ENCODE measurements at regions not wholly inside any gene's neighbourhood (a gene's known extent, or its start where the extent isn't known, plus 50 kb on each side); places are given as distances from the start of the nearest gene placed in this dataset.

DNA sequence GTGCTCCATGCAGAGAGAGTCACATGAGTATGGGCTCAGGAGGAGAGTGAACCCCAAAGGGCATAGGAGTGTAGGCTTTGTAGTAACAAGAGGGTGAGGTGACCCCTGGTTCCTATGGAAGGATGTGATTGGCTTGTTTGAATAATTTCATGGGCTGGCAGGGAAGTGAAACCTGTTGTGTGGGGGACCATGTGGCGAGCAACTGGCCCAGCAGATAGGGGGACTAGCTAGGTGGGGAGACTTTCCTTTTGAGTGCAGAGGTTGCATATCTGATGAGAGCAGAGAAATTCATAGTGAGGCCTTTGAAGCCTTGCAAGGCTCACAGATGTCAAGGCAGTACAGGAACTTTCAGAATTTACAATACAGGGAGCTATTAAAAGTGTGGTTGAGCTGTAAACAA is 247.9 kb upstream of the SLC35B3 start:
- 89% methylated on average over 1 of the region's 1 CpG for WGBS (ENCODE audit: insufficient coverage)
- Histone ChIP-seq H3K36me3 (ENCODE audit: control insufficient read depth, insufficient read depth, low read length) (no peaks in the 10 kb centered on the region), H3K4me3 (ENCODE audit: low read depth, low read length) (no peak overlapping the region), H3K27ac (ENCODE audit: low read depth, low read length) (no peak overlapping the region), H3K4me1 (ENCODE audit: control insufficient read depth, insufficient read depth, low read length) (no peaks in the 10 kb centered on the region), H3K27me3 (ENCODE audit: control insufficient read depth, insufficient read depth, low read length) (no peaks in the 10 kb centered on the region), H3K9me3 (ENCODE audit: control insufficient read depth, insufficient read depth, low read length) (no peaks in the 10 kb centered on the region)
- DNase-seq (ENCODE audit: low read depth in 4 of 6, low spot score in 6 of 6), result no peak

DNA sequence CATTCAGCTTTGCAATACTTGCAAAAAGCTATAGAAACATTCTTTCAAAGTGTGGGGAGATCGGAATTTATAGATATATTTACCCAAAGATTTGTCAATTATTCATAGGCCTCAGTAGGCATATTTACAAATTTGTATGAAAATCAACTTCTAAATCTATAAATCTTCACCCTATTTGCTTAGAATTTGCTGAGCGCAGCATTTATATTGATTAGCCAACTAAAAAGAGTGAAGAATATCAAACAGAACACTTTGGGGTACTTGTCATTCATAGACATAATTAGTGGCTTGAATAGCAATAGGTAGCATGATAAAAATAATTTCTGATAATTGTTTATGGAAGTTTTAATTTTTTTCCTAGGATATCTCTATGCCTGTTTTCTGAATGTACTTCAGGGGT is 244.5 kb upstream of the SLC35B3 start:
- no peak overlapping the region for H3K4me3 ChIP-seq (ENCODE audit: low read depth, low read length)
- H3K9me3 ChIP-seq (ENCODE audit: control insufficient read depth, insufficient read depth, low read length), result no peaks in the 10 kb centered on the region
- DNase-seq (ENCODE audit: low read depth in 4 of 6, low spot score in 6 of 6), result no peak
- H3K27me3 ChIP-seq (ENCODE audit: control insufficient read depth, insufficient read depth, low read length), result no peaks in the 10 kb centered on the region
- WGBS (ENCODE audit: insufficient coverage), result no CpG with 5 or more reads among the region's 2 CpGs
- no peaks in the 10 kb centered on the region for H3K4me1 ChIP-seq (ENCODE audit: control insufficient read depth, insufficient read depth, low read length)
- H3K36me3 ChIP-seq (ENCODE audit: control insufficient read depth, insufficient read depth, low read length), result no peaks in the 10 kb centered on the region
- no peak overlapping the region for H3K27ac ChIP-seq (ENCODE audit: low read depth, low read length)

DNA sequence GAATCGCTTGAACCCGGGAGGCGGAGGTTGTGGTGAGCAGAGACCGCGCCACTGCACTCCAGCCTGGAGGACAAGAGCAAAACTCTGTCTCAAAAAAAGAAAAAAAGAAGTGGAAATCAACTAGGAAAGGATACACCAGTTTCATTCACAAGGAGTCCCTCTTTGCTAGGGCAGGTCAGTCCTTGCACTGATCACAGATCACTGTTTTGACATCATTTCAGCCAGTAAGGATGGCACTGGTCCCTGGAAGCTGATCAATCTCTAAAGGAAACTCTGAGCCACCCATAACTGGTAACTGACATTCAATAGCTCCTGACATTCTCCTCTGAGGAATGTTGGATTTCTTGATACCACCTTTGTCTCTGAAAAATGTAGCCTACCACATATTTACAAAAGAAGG is 243.1 kb upstream of the SLC35B3 start:
- H3K4me1 ChIP-seq (ENCODE audit: control insufficient read depth, insufficient read depth, low read length), result no peaks in the 10 kb centered on the region
- no peak for DNase-seq (ENCODE audit: low read depth in 4 of 6, low spot score in 6 of 6)
- H3K4me3 ChIP-seq (ENCODE audit: low read depth, low read length), result no peak overlapping the region
- no peaks in the 10 kb centered on the region for H3K27me3 ChIP-seq (ENCODE audit: control insufficient read depth, insufficient read depth, low read length)
- 96% methylated on average over 5 of the region's 5 CpGs for WGBS (ENCODE audit: insufficient coverage)
- no peaks in the 10 kb centered on the region for H3K36me3 ChIP-seq (ENCODE audit: control insufficient read depth, insufficient read depth, low read length)
- no peak overlapping the region for H3K27ac ChIP-seq (ENCODE audit: low read depth, low read length)
- no peaks in the 10 kb centered on the region for H3K9me3 ChIP-seq (ENCODE audit: control insufficient read depth, insufficient read depth, low read length)

DNA sequence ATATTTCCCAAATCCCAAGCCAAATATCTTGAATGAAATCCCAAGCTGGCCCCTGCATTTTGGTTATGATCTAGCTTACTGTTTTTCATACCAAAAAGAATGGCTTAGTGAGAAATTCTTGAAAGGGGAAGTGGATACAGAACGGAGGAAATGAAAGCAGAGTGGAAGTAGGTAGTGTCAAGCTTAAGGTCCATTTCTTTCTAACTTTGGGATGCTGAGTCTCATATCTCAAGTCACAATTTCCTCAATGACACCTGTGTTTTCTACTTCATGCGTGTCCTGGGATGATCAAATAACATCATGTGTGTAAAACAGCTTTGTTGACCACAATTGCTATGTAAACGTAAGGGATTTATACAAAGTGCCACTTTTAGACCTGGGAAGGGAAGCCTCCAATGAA is 238.8 kb upstream of the SLC35B3 start:
- 100% methylated on average over 1 of the region's 3 CpGs for WGBS (ENCODE audit: insufficient coverage)
- no peaks in the 10 kb centered on the region for H3K4me1 ChIP-seq (ENCODE audit: control insufficient read depth, insufficient read depth, low read length)
- no peaks in the 10 kb centered on the region for H3K9me3 ChIP-seq (ENCODE audit: control insufficient read depth, insufficient read depth, low read length)
- DNase-seq (ENCODE audit: low read depth in 4 of 6, low spot score in 6 of 6), result no peak
- no peaks in the 10 kb centered on the region for H3K27me3 ChIP-seq (ENCODE audit: control insufficient read depth, insufficient read depth, low read length)
- H3K4me3 ChIP-seq (ENCODE audit: low read depth, low read length), result no peak overlapping the region
- no peaks in the 10 kb centered on the region for H3K36me3 ChIP-seq (ENCODE audit: control insufficient read depth, insufficient read depth, low read length)
- H3K27ac ChIP-seq (ENCODE audit: low read depth, low read length), result no peak overlapping the region

DNA sequence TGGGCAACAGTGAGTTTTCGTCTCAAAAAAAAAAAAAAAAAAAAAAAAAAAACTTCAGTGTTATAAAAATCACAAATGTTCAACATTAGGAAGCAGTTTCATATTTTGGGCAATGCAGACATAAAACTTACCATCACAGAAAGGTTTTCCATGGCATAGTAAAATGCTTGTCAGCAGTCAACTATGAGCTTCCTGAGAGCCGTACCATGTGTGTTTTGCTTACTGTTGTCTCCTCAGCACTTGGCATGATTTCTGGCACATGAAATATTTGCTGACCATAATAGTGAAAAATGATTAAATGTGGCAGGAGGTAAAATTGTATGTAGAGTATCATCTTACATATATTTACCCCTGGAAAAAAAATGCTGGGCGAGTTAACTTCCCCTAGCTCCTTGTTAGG is 237.5 kb upstream of the SLC35B3 start:
- H3K27ac ChIP-seq (ENCODE audit: low read depth, low read length), result no peak overlapping the region
- WGBS (ENCODE audit: insufficient coverage), result 80% methylated on average over 1 of the region's 3 CpGs
- no peak overlapping the region for H3K4me3 ChIP-seq (ENCODE audit: low read depth, low read length)
- H3K27me3 ChIP-seq (ENCODE audit: control insufficient read depth, insufficient read depth, low read length), result no peaks in the 10 kb centered on the region
- H3K4me1 ChIP-seq (ENCODE audit: control insufficient read depth, insufficient read depth, low read length), result no peaks in the 10 kb centered on the region
- H3K36me3 ChIP-seq (ENCODE audit: control insufficient read depth, insufficient read depth, low read length), result no peaks in the 10 kb centered on the region
- DNase-seq (ENCODE audit: low read depth in 4 of 6, low spot score in 6 of 6), result no peak
- H3K9me3 ChIP-seq (ENCODE audit: control insufficient read depth, insufficient read depth, low read length), result no peaks in the 10 kb centered on the region

DNA sequence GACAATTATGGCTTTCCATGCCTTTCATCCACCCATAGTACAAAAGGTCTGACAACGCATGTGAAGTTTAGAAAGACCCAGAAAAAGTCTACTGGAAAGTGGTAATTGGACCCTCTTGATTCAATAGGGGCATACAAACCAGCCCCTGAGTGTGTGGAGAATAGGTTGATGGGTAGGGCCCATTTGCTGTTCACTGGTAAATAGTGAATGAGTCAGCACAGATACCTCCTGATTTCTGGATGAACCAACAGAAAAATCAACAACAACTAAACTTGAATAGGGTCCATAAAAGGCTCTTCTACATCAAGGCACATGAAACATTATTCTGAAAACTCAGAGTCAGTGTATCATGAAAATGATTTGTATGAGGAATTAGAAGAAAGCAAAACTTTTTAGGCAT is 235.4 kb upstream of the SLC35B3 start:
- no peaks in the 10 kb centered on the region for H3K27me3 ChIP-seq (ENCODE audit: control insufficient read depth, insufficient read depth, low read length)
- H3K9me3 ChIP-seq (ENCODE audit: control insufficient read depth, insufficient read depth, low read length), result no peaks in the 10 kb centered on the region
- H3K36me3 ChIP-seq (ENCODE audit: control insufficient read depth, insufficient read depth, low read length), result no peaks in the 10 kb centered on the region
- WGBS (ENCODE audit: insufficient coverage), result no CpG with 5 or more reads among the region's 1 CpG
- no peak overlapping the region for H3K27ac ChIP-seq (ENCODE audit: low read depth, low read length)
- H3K4me1 ChIP-seq (ENCODE audit: control insufficient read depth, insufficient read depth, low read length), result no peaks in the 10 kb centered on the region
- no peak overlapping the region for H3K4me3 ChIP-seq (ENCODE audit: low read depth, low read length)
- no peak for DNase-seq (ENCODE audit: low read depth in 4 of 6, low spot score in 6 of 6)

DNA sequence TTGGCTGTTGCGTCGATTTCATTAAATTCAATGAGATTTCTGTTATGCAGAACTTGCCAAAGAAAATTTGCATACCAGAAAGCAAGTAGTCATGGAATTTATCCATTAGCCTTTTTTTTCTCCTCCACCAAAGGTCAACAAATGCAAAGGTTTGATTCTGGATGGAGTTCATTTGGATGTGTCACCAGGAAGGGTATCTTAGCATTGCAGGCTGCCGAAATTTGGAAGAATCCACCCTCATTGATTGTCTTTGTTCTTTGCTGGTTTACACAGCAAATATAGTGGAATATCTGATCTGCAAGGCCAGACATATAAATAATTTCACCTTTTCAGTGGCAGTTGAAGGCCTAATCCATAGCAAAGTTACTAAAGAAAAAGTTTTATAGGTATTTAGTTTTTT is 229.4 kb upstream of the SLC35B3 start:
- no peaks in the 10 kb centered on the region for H3K36me3 ChIP-seq (ENCODE audit: control insufficient read depth, insufficient read depth, low read length)
- no peaks in the 10 kb centered on the region for H3K27me3 ChIP-seq (ENCODE audit: control insufficient read depth, insufficient read depth, low read length)
- no peaks in the 10 kb centered on the region for H3K4me1 ChIP-seq (ENCODE audit: control insufficient read depth, insufficient read depth, low read length)
- 90% methylated on average over 2 of the region's 3 CpGs for WGBS (ENCODE audit: insufficient coverage)
- no peak for DNase-seq (ENCODE audit: low read depth in 4 of 6, low spot score in 6 of 6)
- no peak overlapping the region for H3K4me3 ChIP-seq (ENCODE audit: low read depth, low read length)
- no peaks in the 10 kb centered on the region for H3K9me3 ChIP-seq (ENCODE audit: control insufficient read depth, insufficient read depth, low read length)
- no peak overlapping the region for H3K27ac ChIP-seq (ENCODE audit: low read depth, low read length)

DNA sequence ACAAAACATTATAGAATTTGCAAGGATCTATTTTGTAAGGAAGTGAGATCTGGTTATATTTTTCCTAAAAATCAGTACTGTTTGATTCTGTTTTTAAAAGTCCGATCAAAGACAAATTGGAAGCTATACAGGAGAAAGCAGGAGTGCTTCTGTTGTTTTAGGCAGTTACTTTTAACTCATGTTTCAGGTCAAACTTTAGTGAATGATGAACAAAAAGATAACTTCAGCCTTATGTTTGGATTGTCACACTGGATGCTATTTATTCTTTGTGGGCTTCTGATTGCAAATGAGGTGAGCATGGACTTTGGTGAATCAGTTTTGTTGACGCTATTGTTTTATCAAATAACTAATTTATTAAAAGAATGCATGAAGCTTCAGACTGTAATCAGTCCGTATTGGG is 228.7 kb upstream of the SLC35B3 start:
- no peak overlapping the region for H3K27ac ChIP-seq (ENCODE audit: low read depth, low read length)
- H3K4me1 ChIP-seq (ENCODE audit: control insufficient read depth, insufficient read depth, low read length), result no peaks in the 10 kb centered on the region
- no peaks in the 10 kb centered on the region for H3K36me3 ChIP-seq (ENCODE audit: control insufficient read depth, insufficient read depth, low read length)
- no peaks in the 10 kb centered on the region for H3K9me3 ChIP-seq (ENCODE audit: control insufficient read depth, insufficient read depth, low read length)
- H3K27me3 ChIP-seq (ENCODE audit: control insufficient read depth, insufficient read depth, low read length), result no peaks in the 10 kb centered on the region
- H3K4me3 ChIP-seq (ENCODE audit: low read depth, low read length), result no peak overlapping the region
- no peak for DNase-seq (ENCODE audit: low read depth in 4 of 6, low spot score in 6 of 6)
- 100% methylated on average over 1 of the region's 3 CpGs for WGBS (ENCODE audit: insufficient coverage)

DNA sequence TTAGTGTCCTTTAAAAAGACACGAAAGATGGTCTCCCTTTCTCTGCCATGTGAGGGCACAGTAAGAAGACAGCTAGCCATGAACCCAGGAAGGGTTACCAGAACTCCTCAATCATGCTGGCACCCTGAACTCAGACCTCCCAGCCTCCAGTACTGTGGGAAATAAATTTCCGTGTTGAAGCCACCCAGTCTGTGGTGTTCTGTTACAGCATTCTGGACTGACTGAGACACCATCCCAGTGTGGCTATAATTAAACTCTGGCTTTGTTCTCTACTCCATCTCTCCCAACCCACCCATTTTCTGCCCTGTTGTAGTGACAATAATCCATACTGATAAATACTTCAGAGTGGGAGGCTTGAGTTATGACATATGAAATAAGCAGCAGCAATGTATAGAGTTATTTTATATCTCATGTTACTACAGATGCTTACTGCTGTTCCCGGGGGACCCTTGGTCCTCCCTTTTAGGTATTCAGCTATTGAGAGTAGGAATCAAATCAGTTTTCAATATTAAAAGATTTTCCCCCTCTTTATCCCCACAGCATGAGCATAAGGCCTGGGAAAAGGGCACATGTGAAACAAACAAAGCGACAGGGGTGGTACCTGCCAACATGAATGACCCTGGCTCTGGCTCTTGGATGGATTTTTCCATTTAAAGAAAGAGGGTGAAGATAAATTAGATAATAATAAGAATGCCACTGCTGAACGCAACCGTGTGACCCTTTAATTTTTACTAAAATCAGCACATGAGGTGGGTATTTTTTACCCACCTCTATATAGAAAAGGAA is 224.3 kb upstream of the SLC35B3 start:
- Histone ChIP-seq H3K9me3 (ENCODE audit: control insufficient read depth, insufficient read depth, low read length) (no peaks in the 10 kb centered on the region), H3K36me3 (ENCODE audit: control insufficient read depth, insufficient read depth, low read length) (no peaks in the 10 kb centered on the region), H3K27ac (ENCODE audit: low read depth, low read length) (no peak overlapping the region), H3K27me3 (ENCODE audit: control insufficient read depth, insufficient read depth, low read length) (no peaks in the 10 kb centered on the region), H3K4me1 (ENCODE audit: control insufficient read depth, insufficient read depth, low read length) (no peaks in the 10 kb centered on the region), H3K4me3 (ENCODE audit: low read depth, low read length) (no peak overlapping the region)
- no peak for DNase-seq (ENCODE audit: low read depth in 4 of 6, low spot score in 6 of 6)
- WGBS (ENCODE audit: insufficient coverage), result 100% methylated on average over 2 of the region's 6 CpGs

DNA sequence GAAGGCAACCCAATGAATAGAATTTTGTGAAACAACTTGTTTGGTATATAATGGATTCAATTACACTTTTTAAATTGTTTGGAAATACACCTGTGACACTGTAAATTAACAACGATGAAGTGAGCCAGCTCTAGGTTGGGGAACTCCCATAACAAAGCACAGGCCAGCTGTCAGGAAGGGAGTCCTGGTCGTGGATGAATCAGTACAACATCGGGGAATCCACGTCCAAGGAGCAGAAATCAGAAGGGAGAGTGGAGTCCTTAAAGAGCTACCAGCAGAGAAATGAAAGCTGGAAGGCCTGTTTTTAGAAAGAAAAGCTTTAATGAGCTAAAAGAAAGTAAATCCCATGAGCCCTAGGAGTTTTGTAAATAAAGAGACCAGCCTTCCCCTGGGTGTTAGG is 223.1 kb upstream of the SLC35B3 start:
- Histone ChIP-seq H3K27me3 (ENCODE audit: control insufficient read depth, insufficient read depth, low read length) (no peaks in the 10 kb centered on the region), H3K4me1 (ENCODE audit: control insufficient read depth, insufficient read depth, low read length) (no peaks in the 10 kb centered on the region), H3K27ac (ENCODE audit: low read depth, low read length) (no peak overlapping the region), H3K4me3 (ENCODE audit: low read depth, low read length) (no peak overlapping the region), H3K9me3 (ENCODE audit: control insufficient read depth, insufficient read depth, low read length) (no peaks in the 10 kb centered on the region), H3K36me3 (ENCODE audit: control insufficient read depth, insufficient read depth, low read length) (no peaks in the 10 kb centered on the region)
- peak in 1 of 6 donors; percentile 20 for DNase-seq (ENCODE audit: low read depth in 4 of 6, low spot score in 6 of 6)
- WGBS (ENCODE audit: insufficient coverage), result 65% methylated on average over 3 of the region's 4 CpGs

All from spinal cord (tissue), 9 donors.